ENCODE measurements at regions not wholly inside any gene's neighbourhood (a gene's known extent, or its start where the extent isn't known, plus 50 kb on each side); places are given as distances from the start of the nearest gene placed in this dataset.

DNA sequence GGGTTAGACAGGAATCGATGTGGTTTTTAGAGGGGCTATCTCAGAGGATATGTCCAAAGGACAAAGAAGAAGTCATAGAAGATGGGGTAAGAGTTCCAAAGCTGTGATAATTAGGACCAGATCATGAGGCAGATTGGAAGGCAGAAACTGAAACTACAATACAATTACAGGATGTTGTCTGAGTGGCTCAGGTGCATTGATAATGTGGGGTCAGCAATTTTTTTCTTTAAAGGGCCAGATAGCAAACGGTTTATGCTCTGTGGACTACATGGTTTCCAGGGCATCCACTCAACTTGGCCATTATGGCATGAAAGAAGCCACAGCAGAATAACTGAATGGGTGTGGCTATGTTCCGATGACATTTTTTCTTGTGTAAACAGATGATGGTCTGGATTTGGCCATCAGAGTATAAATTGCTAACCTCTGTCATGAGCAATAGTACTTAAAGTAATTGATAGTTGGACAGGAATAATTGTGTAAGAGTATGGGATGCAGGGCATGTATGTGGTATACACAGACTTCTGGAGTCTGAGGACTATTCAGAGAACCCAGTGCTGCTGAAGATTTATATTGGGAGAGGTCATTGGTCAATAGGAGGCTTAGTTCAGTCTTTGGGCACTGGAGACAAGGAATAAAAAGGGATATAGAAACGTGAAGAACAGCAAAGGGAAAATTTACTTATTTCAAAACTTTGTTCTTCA is 198.4 kb upstream of the ADGRL4 start:
- no peak overlapping the region for H3K4me3 ChIP-seq (ENCODE audit: low read depth in 1 of 2, low read length in 2 of 2)
- no peak overlapping the region for H3K27ac ChIP-seq (ENCODE audit: low read depth, low read length)
- H3K9me3 ChIP-seq (ENCODE audit: control insufficient read depth in 1 of 2, low read length in 2 of 2): no peaks in the 10 kb centered on the region
- H3K9ac ChIP-seq (ENCODE audit: low read depth in 1 of 2, low read length in 2 of 2): no peak overlapping the region
- H3K4me1 ChIP-seq (ENCODE audit: control insufficient read depth in 1 of 2, insufficient read depth in 2 of 2, low read length in 2 of 2): no peaks in the 10 kb centered on the region
- no peaks in the 10 kb centered on the region for H3K27me3 ChIP-seq (ENCODE audit: control insufficient read depth in 1 of 2, insufficient read depth in 2 of 2, low read length in 2 of 2)
- no peaks in the 10 kb centered on the region for H3K36me3 ChIP-seq (ENCODE audit: control insufficient read depth in 1 of 2, insufficient read depth in 2 of 2, low read length in 2 of 2)

DNA sequence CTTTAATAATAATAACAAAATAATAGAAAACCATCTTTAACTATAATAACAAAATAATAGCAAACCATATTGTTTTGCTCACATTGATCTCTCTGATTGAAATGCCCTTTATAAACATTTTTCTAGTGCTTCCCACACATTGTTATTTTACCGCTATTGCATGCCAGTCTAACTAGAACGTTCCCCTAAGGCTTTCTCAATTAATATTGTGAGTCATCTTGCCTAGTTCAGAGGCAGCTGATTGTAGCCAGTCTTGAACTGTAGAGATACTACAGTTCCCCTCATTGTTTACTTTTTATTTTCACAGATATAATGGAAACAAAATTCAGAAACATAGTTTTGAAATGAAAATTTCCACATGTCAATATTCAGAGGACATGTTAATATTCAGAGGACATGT is 192.3 kb upstream of the ADGRL4 start:
- Histone ChIP-seq H3K4me1 (ENCODE audit: control insufficient read depth in 1 of 2, insufficient read depth in 2 of 2, low read length in 2 of 2) (no peaks in the 10 kb centered on the region), H3K27ac (ENCODE audit: low read depth, low read length) (no peak overlapping the region), H3K9me3 (ENCODE audit: control insufficient read depth in 1 of 2, low read length in 2 of 2) (no peaks in the 10 kb centered on the region), H3K36me3 (ENCODE audit: control insufficient read depth in 1 of 2, insufficient read depth in 2 of 2, low read length in 2 of 2) (no peaks in the 10 kb centered on the region), H3K27me3 (ENCODE audit: control insufficient read depth in 1 of 2, insufficient read depth in 2 of 2, low read length in 2 of 2) (no peaks in the 10 kb centered on the region), H3K4me3 (ENCODE audit: low read depth in 1 of 2, low read length in 2 of 2) (no peak overlapping the region), H3K9ac (ENCODE audit: low read depth in 1 of 2, low read length in 2 of 2) (no peak overlapping the region)

DNA sequence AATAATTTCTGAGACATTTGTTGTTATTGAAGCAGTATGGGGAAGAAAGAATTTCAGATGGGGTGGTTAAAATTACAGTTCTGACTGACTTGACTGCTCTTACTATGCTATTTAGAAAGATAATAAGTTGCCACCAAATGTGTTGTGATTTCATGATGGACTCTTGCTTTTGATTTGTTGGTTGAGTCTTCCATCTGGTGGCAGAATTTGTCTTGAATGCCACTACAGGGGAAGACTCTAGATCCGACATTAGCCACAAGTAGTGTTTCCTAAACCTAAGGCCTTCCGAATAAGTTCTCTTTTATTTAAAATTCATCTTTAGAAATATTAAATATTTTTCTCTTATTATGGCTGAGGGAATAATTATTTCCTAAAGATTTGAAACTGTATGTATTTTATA is 190.9 kb upstream of the ADGRL4 start:
- H3K4me1 ChIP-seq (ENCODE audit: control insufficient read depth in 1 of 2, insufficient read depth in 2 of 2, low read length in 2 of 2): no peaks in the 10 kb centered on the region
- H3K36me3 ChIP-seq (ENCODE audit: control insufficient read depth in 1 of 2, insufficient read depth in 2 of 2, low read length in 2 of 2): no peaks in the 10 kb centered on the region
- H3K9me3 ChIP-seq (ENCODE audit: control insufficient read depth in 1 of 2, low read length in 2 of 2): no peaks in the 10 kb centered on the region
- H3K27ac ChIP-seq (ENCODE audit: low read depth, low read length): no peak overlapping the region
- no peaks in the 10 kb centered on the region for H3K27me3 ChIP-seq (ENCODE audit: control insufficient read depth in 1 of 2, insufficient read depth in 2 of 2, low read length in 2 of 2)
- H3K4me3 ChIP-seq (ENCODE audit: low read depth in 1 of 2, low read length in 2 of 2): no peak overlapping the region
- H3K9ac ChIP-seq (ENCODE audit: low read depth in 1 of 2, low read length in 2 of 2): no peak overlapping the region

DNA sequence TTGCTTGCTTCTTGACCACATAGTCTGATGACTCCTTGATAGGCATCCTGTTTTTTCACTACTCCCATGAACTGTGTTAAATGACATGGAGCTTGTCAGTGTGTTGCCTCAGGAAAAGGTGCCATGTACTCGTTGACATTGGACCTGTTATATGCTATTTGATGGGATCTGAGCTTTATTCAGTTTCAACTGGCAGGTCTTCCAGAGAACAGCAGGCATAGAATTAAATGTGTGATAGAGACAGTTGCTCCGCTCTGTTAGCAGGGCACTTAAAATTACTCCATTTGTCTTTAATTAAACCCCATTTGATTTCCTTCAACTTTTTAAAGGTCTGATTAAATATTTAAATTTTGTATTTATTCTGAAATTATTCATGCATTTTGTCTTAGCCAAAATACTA is 189.7 kb upstream of the ADGRL4 start:
- H3K4me3 ChIP-seq (ENCODE audit: low read depth in 1 of 2, low read length in 2 of 2): no peak overlapping the region
- H3K9me3 ChIP-seq (ENCODE audit: control insufficient read depth in 1 of 2, low read length in 2 of 2): no peaks in the 10 kb centered on the region
- H3K36me3 ChIP-seq (ENCODE audit: control insufficient read depth in 1 of 2, insufficient read depth in 2 of 2, low read length in 2 of 2): no peaks in the 10 kb centered on the region
- H3K27me3 ChIP-seq (ENCODE audit: control insufficient read depth in 1 of 2, insufficient read depth in 2 of 2, low read length in 2 of 2): no peaks in the 10 kb centered on the region
- no peaks in the 10 kb centered on the region for H3K4me1 ChIP-seq (ENCODE audit: control insufficient read depth in 1 of 2, insufficient read depth in 2 of 2, low read length in 2 of 2)
- H3K27ac ChIP-seq (ENCODE audit: low read depth, low read length): no peak overlapping the region
- H3K9ac ChIP-seq (ENCODE audit: low read depth in 1 of 2, low read length in 2 of 2): no peak overlapping the region

DNA sequence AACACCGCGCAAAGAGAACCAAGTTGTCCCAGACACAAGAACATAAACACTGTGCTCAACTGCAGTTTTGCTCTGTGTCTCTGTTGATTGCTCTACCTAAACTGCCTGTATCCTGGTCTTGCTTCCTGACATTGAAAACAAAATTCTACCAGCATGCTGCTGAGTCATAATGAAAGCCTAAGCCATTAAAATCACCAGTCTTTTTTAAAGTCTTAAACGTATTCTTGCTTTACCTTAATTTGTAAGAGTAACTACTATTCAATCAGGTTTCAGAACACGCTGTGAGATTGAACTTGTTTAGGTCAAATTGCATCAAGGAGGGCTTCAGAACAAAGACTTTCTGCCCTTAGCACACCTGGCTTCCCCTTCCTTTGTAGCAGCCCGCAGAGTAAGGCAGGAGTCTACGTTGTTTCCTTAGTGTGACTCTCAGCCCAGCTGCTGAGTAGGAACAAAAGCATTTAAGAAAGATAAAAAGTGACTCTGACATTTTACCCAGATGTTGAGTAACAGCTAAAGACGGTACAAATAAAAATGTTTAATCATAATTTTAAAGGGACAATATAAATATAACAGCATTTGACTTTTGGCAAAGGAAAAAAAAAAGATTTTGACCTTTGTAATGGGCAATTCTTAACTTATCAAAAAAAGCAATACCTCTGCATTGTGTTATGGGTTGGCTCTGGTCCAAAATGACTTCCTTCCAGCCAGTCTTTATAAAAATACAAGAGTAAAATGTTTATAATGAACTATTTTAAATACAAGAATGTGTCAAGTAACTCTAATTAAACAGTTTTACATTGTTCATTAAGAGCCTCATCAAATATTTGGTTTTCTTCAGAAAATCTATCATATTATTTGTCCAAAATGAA is 186.9 kb upstream of the ADGRL4 start:
- no peaks in the 10 kb centered on the region for H3K4me1 ChIP-seq (ENCODE audit: control insufficient read depth in 1 of 2, insufficient read depth in 2 of 2, low read length in 2 of 2)
- no peak overlapping the region for H3K9ac ChIP-seq (ENCODE audit: low read depth in 1 of 2, low read length in 2 of 2)
- no peak overlapping the region for H3K4me3 ChIP-seq (ENCODE audit: low read depth in 1 of 2, low read length in 2 of 2)
- H3K27me3 ChIP-seq (ENCODE audit: control insufficient read depth in 1 of 2, insufficient read depth in 2 of 2, low read length in 2 of 2): no peaks in the 10 kb centered on the region
- H3K36me3 ChIP-seq (ENCODE audit: control insufficient read depth in 1 of 2, insufficient read depth in 2 of 2, low read length in 2 of 2): no peaks in the 10 kb centered on the region
- no peak overlapping the region for H3K27ac ChIP-seq (ENCODE audit: low read depth, low read length)
- no peaks in the 10 kb centered on the region for H3K9me3 ChIP-seq (ENCODE audit: control insufficient read depth in 1 of 2, low read length in 2 of 2)

DNA sequence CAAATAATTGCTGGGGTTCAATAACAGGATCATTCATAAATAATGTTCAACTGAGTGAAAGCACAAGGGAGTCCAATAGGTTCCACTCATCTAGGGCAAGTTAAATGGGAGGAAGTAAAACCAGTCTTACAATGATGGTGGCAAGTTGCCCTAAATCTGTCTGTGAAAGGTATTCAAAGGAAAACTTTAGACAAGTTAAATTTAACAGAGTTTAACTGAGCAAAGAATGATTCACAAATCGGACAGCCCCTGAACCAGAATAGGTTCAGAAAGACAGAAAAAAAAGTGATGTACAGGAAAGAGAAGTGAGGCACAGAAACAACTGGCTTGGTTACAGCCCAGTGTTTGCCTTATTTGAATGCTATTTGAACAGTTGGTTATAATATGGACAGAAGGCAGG is 183.5 kb upstream of the ADGRL4 start:
- Histone ChIP-seq H3K9me3 (ENCODE audit: control insufficient read depth in 1 of 2, low read length in 2 of 2) (no peaks in the 10 kb centered on the region), H3K27ac (ENCODE audit: low read depth, low read length) (no peak overlapping the region), H3K36me3 (ENCODE audit: control insufficient read depth in 1 of 2, insufficient read depth in 2 of 2, low read length in 2 of 2) (no peaks in the 10 kb centered on the region), H3K9ac (ENCODE audit: low read depth in 1 of 2, low read length in 2 of 2) (no peak overlapping the region), H3K4me3 (ENCODE audit: low read depth in 1 of 2, low read length in 2 of 2) (no peak overlapping the region), H3K27me3 (ENCODE audit: control insufficient read depth in 1 of 2, insufficient read depth in 2 of 2, low read length in 2 of 2) (no peaks in the 10 kb centered on the region), H3K4me1 (ENCODE audit: control insufficient read depth in 1 of 2, insufficient read depth in 2 of 2, low read length in 2 of 2) (no peaks in the 10 kb centered on the region)

DNA sequence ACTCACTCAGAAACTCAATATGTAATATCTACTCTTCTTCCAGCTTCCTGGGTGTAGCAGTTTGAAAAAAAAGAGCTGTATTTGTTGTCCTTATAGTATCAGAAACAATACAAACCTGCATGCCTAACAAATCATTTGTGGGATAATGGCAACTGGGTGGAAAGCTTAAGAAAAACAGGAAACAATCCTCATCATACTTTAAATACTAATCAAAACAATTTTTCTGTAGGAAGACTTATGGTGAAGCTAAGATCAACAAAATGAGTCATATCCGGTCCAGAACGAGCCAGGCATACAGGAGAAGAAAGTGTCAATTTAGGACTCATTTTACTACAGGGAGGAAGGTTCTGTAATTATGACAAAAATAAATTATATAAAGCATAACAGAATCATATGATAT is 181.8 kb upstream of the ADGRL4 start:
- Histone ChIP-seq H3K4me3 (ENCODE audit: low read depth in 1 of 2, low read length in 2 of 2) (no peak overlapping the region), H3K27ac (ENCODE audit: low read depth, low read length) (no peak overlapping the region), H3K36me3 (ENCODE audit: control insufficient read depth in 1 of 2, insufficient read depth in 2 of 2, low read length in 2 of 2) (no peaks in the 10 kb centered on the region), H3K9ac (ENCODE audit: low read depth in 1 of 2, low read length in 2 of 2) (no peak overlapping the region), H3K27me3 (ENCODE audit: control insufficient read depth in 1 of 2, insufficient read depth in 2 of 2, low read length in 2 of 2) (no peaks in the 10 kb centered on the region), H3K9me3 (ENCODE audit: control insufficient read depth in 1 of 2, low read length in 2 of 2) (no peaks in the 10 kb centered on the region), H3K4me1 (ENCODE audit: control insufficient read depth in 1 of 2, insufficient read depth in 2 of 2, low read length in 2 of 2) (no peaks in the 10 kb centered on the region)

DNA sequence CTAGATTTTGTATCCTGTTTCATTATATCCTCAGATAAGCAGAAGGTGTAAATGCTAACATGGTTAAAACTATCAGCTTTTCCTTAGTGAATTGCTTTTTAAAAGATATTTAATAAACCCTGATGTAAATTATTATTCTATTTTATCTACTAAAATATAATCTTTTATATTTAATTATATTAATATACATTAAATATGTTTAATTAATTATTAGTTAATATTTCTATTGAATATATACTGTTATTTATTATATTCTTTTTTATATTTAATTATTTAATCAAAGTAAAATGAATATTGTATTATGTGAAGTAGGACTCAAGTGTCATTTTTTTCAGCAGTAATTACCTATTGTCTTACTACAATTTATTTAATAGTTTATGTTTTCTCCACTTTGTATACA is 179.7 kb upstream of the ADGRL4 start:
- H3K27me3 ChIP-seq (ENCODE audit: control insufficient read depth in 1 of 2, insufficient read depth in 2 of 2, low read length in 2 of 2): no peaks in the 10 kb centered on the region
- H3K9me3 ChIP-seq (ENCODE audit: control insufficient read depth in 1 of 2, low read length in 2 of 2): no peaks in the 10 kb centered on the region
- H3K4me3 ChIP-seq (ENCODE audit: low read depth in 1 of 2, low read length in 2 of 2): no peak overlapping the region
- no peak overlapping the region for H3K27ac ChIP-seq (ENCODE audit: low read depth, low read length)
- no peak overlapping the region for H3K9ac ChIP-seq (ENCODE audit: low read depth in 1 of 2, low read length in 2 of 2)
- no peaks in the 10 kb centered on the region for H3K4me1 ChIP-seq (ENCODE audit: control insufficient read depth in 1 of 2, insufficient read depth in 2 of 2, low read length in 2 of 2)
- no peaks in the 10 kb centered on the region for H3K36me3 ChIP-seq (ENCODE audit: control insufficient read depth in 1 of 2, insufficient read depth in 2 of 2, low read length in 2 of 2)

DNA sequence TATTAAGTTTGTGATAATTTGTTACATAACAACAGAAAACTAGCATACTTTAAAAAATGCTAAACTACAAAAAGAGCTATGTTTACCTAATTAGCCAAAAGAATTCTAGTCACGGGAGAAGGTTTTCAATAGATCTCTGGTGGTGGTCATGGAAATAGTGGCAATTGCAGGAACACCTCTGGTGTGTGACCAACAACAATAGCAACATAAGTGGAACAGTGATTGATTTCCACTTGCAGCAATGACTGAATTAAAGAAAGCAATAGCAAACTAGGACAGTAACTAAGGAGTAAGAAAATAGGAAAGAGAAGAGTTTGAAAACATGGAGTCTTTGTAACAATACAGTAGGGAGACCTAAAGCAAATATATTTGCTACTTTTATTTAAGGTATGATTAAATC is 171.3 kb upstream of the ADGRL4 start:
- Histone ChIP-seq H3K9me3 (ENCODE audit: control insufficient read depth in 1 of 2, low read length in 2 of 2) (no peaks in the 10 kb centered on the region), H3K27ac (ENCODE audit: low read depth, low read length) (no peak overlapping the region), H3K4me1 (ENCODE audit: control insufficient read depth in 1 of 2, insufficient read depth in 2 of 2, low read length in 2 of 2) (no peaks in the 10 kb centered on the region), H3K36me3 (ENCODE audit: control insufficient read depth in 1 of 2, insufficient read depth in 2 of 2, low read length in 2 of 2) (no peaks in the 10 kb centered on the region), H3K27me3 (ENCODE audit: control insufficient read depth in 1 of 2, insufficient read depth in 2 of 2, low read length in 2 of 2) (no peaks in the 10 kb centered on the region), H3K9ac (ENCODE audit: low read depth in 1 of 2, low read length in 2 of 2) (no peak overlapping the region), H3K4me3 (ENCODE audit: low read depth in 1 of 2, low read length in 2 of 2) (no peak overlapping the region)

DNA sequence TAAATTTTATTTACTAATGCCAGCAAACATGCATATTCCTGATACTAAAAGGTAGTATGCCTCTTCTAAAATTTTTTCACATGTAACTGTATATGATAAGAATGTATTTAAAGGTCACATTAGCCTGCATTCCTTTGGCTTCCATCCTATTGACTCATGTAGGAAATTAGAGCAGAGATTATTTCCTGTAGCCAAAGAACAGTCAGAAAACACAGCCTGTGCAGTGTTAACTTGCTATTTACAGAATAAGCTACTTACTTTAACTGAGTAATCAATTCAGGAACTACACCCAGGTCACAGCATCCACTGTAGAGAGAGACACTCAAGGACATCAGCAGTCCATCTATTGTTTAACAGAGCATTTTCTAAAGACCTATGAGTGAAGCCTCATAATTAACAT is 154.5 kb upstream of the ADGRL4 start:
- H3K4me3 ChIP-seq (ENCODE audit: low read depth in 1 of 2, low read length in 2 of 2): no peak overlapping the region

More for the DNA sequence above, 154.5 kb upstream of the ADGRL4 start:
- Histone ChIP-seq H3K9ac (ENCODE audit: low read depth in 1 of 2, low read length in 2 of 2) (no peak overlapping the region), H3K27ac (ENCODE audit: low read depth, low read length) (no peak overlapping the region), H3K9me3 (ENCODE audit: control insufficient read depth in 1 of 2, low read length in 2 of 2) (peaks cover 2 to 10% of the 10 kb centered on the region in 2 donors), H3K4me1 (ENCODE audit: control insufficient read depth in 1 of 2, insufficient read depth in 2 of 2, low read length in 2 of 2) (no peaks in the 10 kb centered on the region), H3K36me3 (ENCODE audit: control insufficient read depth in 1 of 2, insufficient read depth in 2 of 2, low read length in 2 of 2) (no peaks in the 10 kb centered on the region), H3K27me3 (ENCODE audit: control insufficient read depth in 1 of 2, insufficient read depth in 2 of 2, low read length in 2 of 2) (no peaks in the 10 kb centered on the region)
